GM20000 (cell line): ENCODE measurements at regions not wholly inside any gene's neighbourhood (a gene's known extent, or its start where the extent isn't known, plus 50 kb on each side); places are given as distances from the start of the nearest gene placed in this dataset.
A peak's percentile ranks its signal among the peaks of the same experiment; 100 is the strongest.

Experiments used
- DNase-seq: peaks from one replicate; pipeline ENCODE4 v3.0.0; 2012; ENCODE audit warnings: low spot score
- TF ChIP-seq, protein P1 (sequence below): IDR thresholded peaks from 2 replicates; pipeline ENCODE4 v1.5.1; 2012; ENCODE audit warnings: mild to moderate bottlenecking, control low read depth; ENCODE audit errors: extremely low read depth, missing control alignments

DNA sequence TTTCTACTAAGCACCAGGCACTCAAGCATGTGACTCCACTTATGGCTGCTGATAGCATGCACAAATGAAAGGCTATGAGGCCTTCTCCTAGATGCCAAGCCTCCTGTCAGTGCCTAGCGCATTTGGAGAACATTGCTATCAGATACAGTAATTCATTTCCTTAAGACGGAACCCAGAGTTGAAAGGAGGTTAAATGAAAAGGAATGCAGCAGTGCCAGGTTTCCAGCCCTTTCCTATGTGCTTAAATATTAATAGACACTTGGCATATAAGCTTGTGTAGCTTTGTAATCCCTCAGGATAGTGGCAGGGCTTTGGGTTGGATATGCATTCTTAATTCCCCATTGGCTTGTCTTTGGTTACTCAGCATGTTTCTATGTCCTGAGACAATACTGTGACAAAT lies 140.1 kb upstream of the FRY start:
- TF ChIP-seq, protein P1, sequence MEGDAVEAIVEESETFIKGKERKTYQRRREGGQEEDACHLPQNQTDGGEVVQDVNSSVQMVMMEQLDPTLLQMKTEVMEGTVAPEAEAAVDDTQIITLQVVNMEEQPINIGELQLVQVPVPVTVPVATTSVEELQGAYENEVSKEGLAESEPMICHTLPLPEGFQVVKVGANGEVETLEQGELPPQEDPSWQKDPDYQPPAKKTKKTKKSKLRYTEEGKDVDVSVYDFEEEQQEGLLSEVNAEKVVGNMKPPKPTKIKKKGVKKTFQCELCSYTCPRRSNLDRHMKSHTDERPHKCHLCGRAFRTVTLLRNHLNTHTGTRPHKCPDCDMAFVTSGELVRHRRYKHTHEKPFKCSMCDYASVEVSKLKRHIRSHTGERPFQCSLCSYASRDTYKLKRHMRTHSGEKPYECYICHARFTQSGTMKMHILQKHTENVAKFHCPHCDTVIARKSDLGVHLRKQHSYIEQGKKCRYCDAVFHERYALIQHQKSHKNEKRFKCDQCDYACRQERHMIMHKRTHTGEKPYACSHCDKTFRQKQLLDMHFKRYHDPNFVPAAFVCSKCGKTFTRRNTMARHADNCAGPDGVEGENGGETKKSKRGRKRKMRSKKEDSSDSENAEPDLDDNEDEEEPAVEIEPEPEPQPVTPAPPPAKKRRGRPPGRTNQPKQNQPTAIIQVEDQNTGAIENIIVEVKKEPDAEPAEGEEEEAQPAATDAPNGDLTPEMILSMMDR = no peak
- no peak for DNase-seq

DNA sequence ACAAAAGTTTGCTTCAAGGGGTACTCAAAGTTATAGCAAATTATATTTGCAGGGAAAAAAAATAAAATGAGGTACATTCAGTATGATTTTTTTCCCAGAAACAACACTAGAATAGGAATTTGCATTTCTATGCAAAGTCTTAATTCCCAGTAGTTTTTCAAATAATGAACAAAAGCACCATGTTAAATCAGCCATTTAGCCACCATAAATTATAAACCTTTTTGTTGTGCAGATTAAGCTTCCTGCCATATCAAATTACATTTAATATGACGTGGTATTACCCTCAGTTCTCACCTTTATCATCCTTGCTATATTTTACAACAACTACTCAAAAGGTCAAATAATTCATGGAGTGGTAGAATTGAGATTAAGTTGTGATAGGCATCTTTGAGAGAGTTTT lies 136.6 kb upstream of the FRY start:
- no peak for DNase-seq
- TF ChIP-seq, protein P1 = no peak

DNA sequence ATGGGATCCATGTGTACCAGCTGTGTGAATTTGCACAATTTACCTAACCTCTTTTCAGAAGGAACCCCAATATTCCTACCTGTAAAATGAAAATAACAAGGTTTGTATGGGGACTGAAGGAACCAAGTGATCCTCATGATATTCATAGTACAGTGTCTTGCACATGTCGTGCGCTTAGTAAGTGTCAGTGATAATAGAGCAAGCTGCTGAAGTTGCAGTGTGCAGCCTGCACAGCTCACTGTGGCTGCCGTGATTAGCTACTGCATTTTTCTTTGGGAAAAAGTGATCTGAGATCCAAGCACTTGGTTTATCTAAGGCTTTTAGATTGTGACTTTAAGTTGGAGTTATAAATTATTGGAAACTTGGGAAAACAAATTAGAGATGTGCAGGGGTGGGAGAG lies 135.9 kb upstream of the FRY start:
- TF ChIP-seq, protein P1 = no peak
- no peak for DNase-seq

DNA sequence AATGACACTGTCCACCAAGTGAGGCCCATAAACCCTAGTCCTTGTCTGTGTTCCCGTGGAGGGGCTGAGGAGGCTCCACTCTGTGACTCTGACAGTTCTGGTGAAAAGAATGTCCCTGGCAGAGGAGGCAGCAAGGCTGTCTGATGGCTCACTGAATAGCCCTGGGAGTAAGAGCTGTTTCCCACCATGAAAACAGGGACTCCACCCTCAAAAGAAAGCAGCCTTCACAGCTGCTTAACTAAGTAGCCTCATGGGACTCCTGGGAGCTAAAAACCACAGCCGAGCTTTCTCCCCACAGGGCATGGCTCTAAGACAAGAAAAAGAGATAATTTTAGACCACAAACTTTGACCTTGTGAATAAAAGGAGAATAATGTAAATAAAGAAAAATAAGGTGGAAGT lies 135.1 kb upstream of the FRY start:
- DNase-seq = peak; percentile 45

DNA sequence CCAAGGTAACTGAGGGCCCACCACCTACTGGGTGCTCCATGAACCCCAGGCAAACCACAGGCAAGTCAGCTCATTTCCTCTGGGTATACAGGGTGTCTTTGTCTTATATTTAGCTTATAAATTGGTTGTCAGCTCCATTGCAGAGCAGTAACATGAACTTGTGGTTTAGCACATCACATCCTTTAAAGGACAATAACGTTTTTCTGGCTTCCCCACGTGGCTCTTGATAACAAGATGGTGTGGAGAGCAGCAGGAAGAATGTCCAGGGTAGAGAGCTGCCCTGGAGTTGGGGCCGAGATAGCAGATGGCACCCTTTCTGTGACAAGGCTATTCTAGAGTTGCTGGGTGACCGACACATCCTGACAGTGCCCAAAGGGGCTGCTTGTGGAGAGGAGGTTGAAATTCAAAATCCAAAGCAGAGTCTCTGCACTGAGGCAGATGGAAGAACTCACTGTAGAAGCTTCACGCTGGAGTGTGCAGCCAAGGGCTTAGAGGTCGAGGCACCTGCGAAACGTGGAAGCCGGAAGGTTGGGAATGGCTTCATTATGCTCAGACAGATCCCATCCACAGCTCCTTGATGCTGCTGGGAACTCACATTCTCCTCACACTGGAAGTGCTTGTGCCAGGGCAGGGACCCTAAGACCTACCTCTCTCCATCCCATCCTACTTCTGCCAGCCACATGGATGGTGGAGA lies 133.0 kb upstream of the FRY start:
- TF ChIP-seq, protein P1 = no peak
- DNase-seq = peak; percentile 17

More for the DNA sequence above, 135.1 kb upstream of the FRY start:
- TF ChIP-seq, protein P1 = no peak

DNA sequence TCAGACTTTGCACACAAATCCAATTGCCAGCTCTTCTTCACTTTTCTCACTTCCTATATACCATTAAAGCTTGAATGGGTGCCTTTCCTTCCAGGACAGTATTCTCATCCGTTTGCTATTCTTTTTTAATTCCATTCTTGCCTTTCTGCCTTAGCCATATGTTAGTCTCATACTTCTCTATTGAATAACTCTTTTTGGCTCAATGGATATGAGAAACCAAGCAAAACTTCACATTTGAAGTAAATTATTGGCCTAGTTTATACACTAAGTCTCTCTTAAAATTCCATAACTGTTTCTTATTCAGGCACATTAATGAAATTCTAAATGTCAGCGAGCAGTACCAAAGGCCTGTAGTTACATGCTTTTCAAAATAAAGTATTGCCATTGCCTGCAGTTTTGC lies 129.6 kb upstream of the FRY start:
- DNase-seq = no peak
- TF ChIP-seq, protein P1 = no peak

DNA sequence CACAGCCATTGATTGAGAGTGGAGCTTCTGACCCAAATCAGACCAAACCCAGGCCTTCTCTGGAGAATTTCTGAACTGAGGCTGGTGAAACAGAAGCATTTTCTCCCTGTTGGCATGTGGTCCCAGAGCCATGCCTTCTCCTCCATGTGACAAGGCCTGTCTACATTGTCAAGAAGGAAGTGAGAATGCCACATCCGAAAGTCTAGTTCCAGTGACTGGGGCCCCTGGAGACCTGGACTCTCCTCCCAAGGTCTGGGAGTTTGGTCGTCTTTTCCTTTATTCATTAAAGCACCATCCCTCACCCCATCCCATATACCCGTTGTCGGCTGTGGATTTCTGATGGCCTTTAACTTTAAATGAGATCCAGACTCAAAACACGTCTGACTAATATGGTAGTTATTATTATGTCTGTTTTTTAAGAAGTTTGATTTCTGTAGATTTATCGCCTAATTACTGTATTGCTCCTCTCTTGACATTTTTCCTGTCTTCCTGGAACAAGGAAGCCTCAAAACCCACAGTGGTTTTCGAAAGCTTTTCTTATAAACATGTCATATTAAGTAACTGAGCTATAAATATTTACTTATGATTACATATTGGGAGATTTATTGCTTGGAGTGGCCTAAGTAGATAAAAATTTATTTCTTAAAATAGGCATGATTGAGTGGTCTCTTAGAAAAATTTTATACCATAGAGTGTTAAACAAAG lies 128.3 kb upstream of the FRY start:
- TF ChIP-seq, protein P1 = no peak
- DNase-seq = no peak
